ENCODE measurements at regions not wholly inside any gene's neighbourhood (a gene's known extent, or its start where the extent isn't known, plus 50 kb on each side); places are given as distances from the start of the nearest gene placed in this dataset.
"Not testable (repeated sequence)": the region's sequence is repeated elsewhere in the genome, so short reads cannot be mapped to it uniquely, and the experiment has no call there.

DNA sequence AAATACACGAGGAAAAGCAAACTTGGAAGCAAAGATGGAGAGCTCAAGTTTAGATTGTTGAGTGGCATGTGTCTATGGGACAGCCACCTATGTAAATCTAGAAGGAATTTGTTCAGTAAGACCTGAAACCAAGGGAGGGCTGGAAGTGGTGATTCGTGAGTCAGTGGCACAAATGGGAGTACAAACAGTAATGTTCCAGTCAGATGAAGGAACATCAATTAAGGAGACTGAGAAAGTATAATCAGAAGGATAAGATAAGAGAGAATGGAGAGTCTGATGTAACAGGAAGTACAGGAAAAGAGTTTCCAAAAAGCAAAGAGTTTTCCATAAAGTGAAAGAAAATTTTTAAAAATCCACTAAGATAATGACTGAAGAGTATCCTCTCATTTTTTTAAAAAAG is 544.2 kb downstream of the KIF20B start:
- peaks cover 9% of the 10 kb centered on the region for H3K27me3 ChIP-seq (ENCODE audit: insufficient read depth, low read length)
- no peak overlapping the region for H3K27ac ChIP-seq (ENCODE audit: low read depth, low read length)
- H3K4me3 ChIP-seq (ENCODE audit: insufficient read depth, low read length) = no peak overlapping the region
- no peak overlapping the region for H3K4me2 ChIP-seq (ENCODE audit: insufficient read depth, low read length)
- TF ChIP-seq, protein P1, sequence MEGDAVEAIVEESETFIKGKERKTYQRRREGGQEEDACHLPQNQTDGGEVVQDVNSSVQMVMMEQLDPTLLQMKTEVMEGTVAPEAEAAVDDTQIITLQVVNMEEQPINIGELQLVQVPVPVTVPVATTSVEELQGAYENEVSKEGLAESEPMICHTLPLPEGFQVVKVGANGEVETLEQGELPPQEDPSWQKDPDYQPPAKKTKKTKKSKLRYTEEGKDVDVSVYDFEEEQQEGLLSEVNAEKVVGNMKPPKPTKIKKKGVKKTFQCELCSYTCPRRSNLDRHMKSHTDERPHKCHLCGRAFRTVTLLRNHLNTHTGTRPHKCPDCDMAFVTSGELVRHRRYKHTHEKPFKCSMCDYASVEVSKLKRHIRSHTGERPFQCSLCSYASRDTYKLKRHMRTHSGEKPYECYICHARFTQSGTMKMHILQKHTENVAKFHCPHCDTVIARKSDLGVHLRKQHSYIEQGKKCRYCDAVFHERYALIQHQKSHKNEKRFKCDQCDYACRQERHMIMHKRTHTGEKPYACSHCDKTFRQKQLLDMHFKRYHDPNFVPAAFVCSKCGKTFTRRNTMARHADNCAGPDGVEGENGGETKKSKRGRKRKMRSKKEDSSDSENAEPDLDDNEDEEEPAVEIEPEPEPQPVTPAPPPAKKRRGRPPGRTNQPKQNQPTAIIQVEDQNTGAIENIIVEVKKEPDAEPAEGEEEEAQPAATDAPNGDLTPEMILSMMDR (IDR thresholded peaks at IDR 0.05; ENCODE audit: extremely low read depth, low read depth, low read length) = no peak
- no peaks in the 10 kb centered on the region for H3K9me3 ChIP-seq (ENCODE audit: low read depth, low read length)
- H4K20me1 ChIP-seq (ENCODE audit: insufficient read depth, low read length) = no peaks in the 10 kb centered on the region
- H3K36me3 ChIP-seq (ENCODE audit: insufficient read depth, low read length) = no peaks in the 10 kb centered on the region
- DNase-seq (ENCODE audit: insufficient read length, low spot score, missing footprints) = no peak
- no peaks in the 10 kb centered on the region for H3K4me1 ChIP-seq (ENCODE audit: insufficient read depth, low read length)
- no peaks in the 10 kb centered on the region for H3K79me2 ChIP-seq (ENCODE audit: insufficient read depth, low read length)
- no peak overlapping the region for H2AFZ ChIP-seq (ENCODE audit: low read length)

DNA sequence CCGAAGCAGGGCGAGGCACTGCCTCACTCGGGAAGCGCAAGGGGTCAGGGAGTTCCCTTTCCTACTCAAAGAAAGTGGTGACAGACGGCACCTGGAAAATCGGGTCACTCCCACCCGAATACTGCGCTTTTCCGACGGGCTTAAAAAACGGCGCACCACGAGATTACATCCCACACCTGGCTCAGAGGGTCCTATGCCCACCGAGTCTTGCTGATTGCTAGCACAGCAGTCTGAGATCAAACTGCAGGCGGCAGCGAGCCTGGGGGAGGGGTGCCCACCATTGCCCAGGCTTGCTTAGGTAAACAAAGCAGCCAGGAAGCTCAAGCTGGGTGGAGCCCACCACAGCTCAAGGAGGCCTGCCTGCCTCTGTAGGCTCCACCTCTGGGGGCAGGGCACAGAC is 549.4 kb downstream of the KIF20B start:
- H4K20me1 ChIP-seq (ENCODE audit: insufficient read depth, low read length); H3K4me2 ChIP-seq (ENCODE audit: insufficient read depth, low read length); H3K36me3 ChIP-seq (ENCODE audit: insufficient read depth, low read length); H3K4me1 ChIP-seq (ENCODE audit: insufficient read depth, low read length); H3K27ac ChIP-seq (ENCODE audit: low read depth, low read length); H3K27me3 ChIP-seq (ENCODE audit: insufficient read depth, low read length); H3K79me2 ChIP-seq (ENCODE audit: insufficient read depth, low read length); H3K4me3 ChIP-seq (ENCODE audit: insufficient read depth, low read length); H2AFZ ChIP-seq (ENCODE audit: low read length); DNase-seq (ENCODE audit: insufficient read length, low spot score, missing footprints); H3K9me3 ChIP-seq (ENCODE audit: low read depth, low read length): not testable (repeated sequence)

DNA sequence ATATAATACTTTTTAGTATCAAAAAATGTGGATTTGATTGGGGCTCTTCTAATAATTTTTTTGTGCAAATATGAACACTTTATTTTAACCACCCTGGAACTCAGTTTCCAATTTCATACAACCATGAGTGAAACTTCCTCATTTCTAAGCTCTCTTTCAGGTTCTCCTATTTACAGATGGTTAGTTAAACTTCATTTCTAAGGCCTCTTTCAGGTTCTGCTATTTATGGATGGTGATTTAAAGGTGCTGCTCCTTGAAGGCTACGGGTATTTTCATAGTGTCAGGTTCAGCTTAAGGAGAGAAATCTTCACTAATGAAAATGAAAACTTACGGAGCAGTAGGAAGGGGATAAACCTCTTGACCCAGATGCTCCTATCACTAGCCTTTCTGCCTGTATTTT is 568.3 kb downstream of the KIF20B start:
- Histone ChIP-seq H3K4me3 (ENCODE audit: insufficient read depth, low read length) (no peak overlapping the region), H2AFZ (ENCODE audit: low read length) (no peak overlapping the region), H3K27ac (ENCODE audit: low read depth, low read length) (no peak overlapping the region), H3K9me3 (ENCODE audit: low read depth, low read length) (no peaks in the 10 kb centered on the region), H3K4me1 (ENCODE audit: insufficient read depth, low read length) (no peaks in the 10 kb centered on the region), H3K27me3 (ENCODE audit: insufficient read depth, low read length) (no peaks in the 10 kb centered on the region), H3K36me3 (ENCODE audit: insufficient read depth, low read length) (no peaks in the 10 kb centered on the region), H3K79me2 (ENCODE audit: insufficient read depth, low read length) (no peaks in the 10 kb centered on the region), H4K20me1 (ENCODE audit: insufficient read depth, low read length) (no peaks in the 10 kb centered on the region), H3K4me2 (ENCODE audit: insufficient read depth, low read length) (no peak overlapping the region)
- TF ChIP-seq, protein P1 (IDR thresholded peaks at IDR 0.05; ENCODE audit: extremely low read depth, low read depth, low read length) = no peak
- no peak for DNase-seq (ENCODE audit: insufficient read length, low spot score, missing footprints)

DNA sequence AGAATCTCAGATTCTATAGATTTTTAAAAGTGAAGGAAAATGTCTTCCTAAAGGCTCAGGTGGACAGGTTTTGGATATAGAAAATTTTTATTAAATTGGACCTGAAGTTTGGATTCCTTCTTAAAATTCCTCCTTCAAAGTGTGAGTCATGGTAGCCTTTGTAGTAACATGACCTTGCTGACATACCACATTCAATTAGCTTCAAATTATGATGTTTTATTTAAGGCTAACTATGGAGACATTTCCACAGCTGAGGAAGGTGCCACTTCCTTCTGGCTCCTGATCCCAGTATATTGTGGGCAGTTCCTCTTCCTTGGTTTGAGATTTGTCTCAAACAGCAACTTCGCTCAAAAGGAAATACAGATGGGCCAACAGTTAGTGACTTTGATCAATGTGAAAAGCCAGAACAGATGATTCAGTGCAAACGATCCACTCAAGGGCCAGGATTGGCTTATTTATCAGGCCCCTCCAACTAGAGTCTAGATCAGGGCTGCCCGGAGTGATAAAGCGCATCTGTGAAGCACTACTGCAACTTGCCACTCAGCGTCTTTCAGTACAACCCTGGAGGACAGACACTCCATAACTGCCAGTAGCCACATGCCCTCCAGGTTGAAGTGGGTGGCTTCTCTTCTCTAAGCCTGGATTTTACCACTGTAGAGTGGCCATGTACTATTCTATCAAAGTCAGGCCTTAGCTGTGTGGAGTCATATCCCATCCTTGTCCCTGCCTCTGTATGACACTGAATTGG is 573.5 kb downstream of the KIF20B start:
- Histone ChIP-seq H3K36me3 (ENCODE audit: insufficient read depth, low read length) (no peaks in the 10 kb centered on the region), H3K79me2 (ENCODE audit: insufficient read depth, low read length) (no peaks in the 10 kb centered on the region), H3K4me2 (ENCODE audit: insufficient read depth, low read length) (no peak overlapping the region), H3K4me3 (ENCODE audit: insufficient read depth, low read length) (no peak overlapping the region), H2AFZ (ENCODE audit: low read length) (no peak overlapping the region), H3K27ac (ENCODE audit: low read depth, low read length) (no peak overlapping the region), H4K20me1 (ENCODE audit: insufficient read depth, low read length) (no peaks in the 10 kb centered on the region), H3K27me3 (ENCODE audit: insufficient read depth, low read length) (peaks cover 3% of the 10 kb centered on the region), H3K4me1 (ENCODE audit: insufficient read depth, low read length) (no peaks in the 10 kb centered on the region), H3K9me3 (ENCODE audit: low read depth, low read length) (no peaks in the 10 kb centered on the region)
- TF ChIP-seq, protein P1 (IDR thresholded peaks at IDR 0.05; ENCODE audit: extremely low read depth, low read depth, low read length) = no peak
- no peak for DNase-seq (ENCODE audit: insufficient read length, low spot score, missing footprints)
